SK-N-SH treated with all-trans-retinoic acid at 6 μM for 48 hours (cell line): ENCODE measurements at regions not wholly inside any gene's neighbourhood (a gene's known extent, or its start where the extent isn't known, plus 50 kb on each side); places are given as distances from the start of the nearest gene placed in this dataset.

Experiments
- CREB5 ChIP-seq: fragments of 250-450 bp; sonication (Bioruptor Pico); IDR thresholded peaks from 2 replicates; pipeline ENCODE4 v1.5.1; 2020; ENCODE audit warnings: low read depth, mild to moderate bottlenecking, moderate library complexity
- CSDC2 ChIP-seq: fragments of 250-450 bp; sonication (Bioruptor Pico); IDR thresholded peaks from 2 replicates; pipeline ENCODE4 v1.5.0; 2020; ENCODE audit warnings: mild to moderate bottlenecking, moderate library complexity
- ESRRG ChIP-seq: fragments of 250-450 bp; sonication (Bioruptor Pico); IDR thresholded peaks from 2 replicates; pipeline ENCODE4 v1.6.1; 2021; ENCODE audit warnings: mild to moderate bottlenecking
- GLIS3 ChIP-seq: fragments of 250-450 bp; sonication (Bioruptor Pico); IDR thresholded peaks from 2 replicates; pipeline ENCODE4 v1.5.0; 2020; ENCODE audit warnings: mild to moderate bottlenecking, moderate library complexity
- OSR1 ChIP-seq: fragments of 250-450 bp; sonication (Bioruptor Pico); IDR thresholded peaks from 2 replicates; pipeline ENCODE4 v1.8.0; 2022; ENCODE audit warnings: moderate library complexity, mild to moderate bottlenecking, inconsistent platforms
- PPARA ChIP-seq: fragments of 250-450 bp; sonication (Bioruptor Pico); IDR thresholded peaks from 2 replicates; pipeline ENCODE4 v1.5.0; 2020; ENCODE audit warnings: mild to moderate bottlenecking, borderline replicate concordance
- TOX ChIP-seq: fragments of 250-450 bp; sonication (Bioruptor Pico); IDR thresholded peaks from 2 replicates; pipeline ENCODE4 v1.8.0; 2021; ENCODE audit warnings: mild to moderate bottlenecking, moderate library complexity, borderline replicate concordance
- TSHZ2 ChIP-seq: fragments of 250-450 bp; sonication (Bioruptor Pico); IDR thresholded peaks from 2 replicates; pipeline ENCODE4 v1.5.0; 2020; ENCODE audit warnings: mild to moderate bottlenecking, moderate library complexity
- ZC3H10 ChIP-seq: fragments of 250-450 bp; sonication (Bioruptor Pico); IDR thresholded peaks from 2 replicates; pipeline ENCODE4 v1.5.1; 2021; ENCODE audit warnings: mild to moderate bottlenecking, moderate library complexity
- ZFP30 ChIP-seq: fragments of 450-650 bp; formaldehyde crosslinking; IDR thresholded peaks from 2 replicates; pipeline ENCODE4 v1.5.0; 2022; ENCODE audit warnings: mild to moderate bottlenecking, moderate library complexity
- TF ChIP-seq, protein P1 (sequence below): fragments of 250-450 bp; sonication (Bioruptor Pico); IDR thresholded peaks from 2 replicates; pipeline ENCODE4 v1.8.0; 2020; ENCODE audit warnings: mild to moderate bottlenecking, moderate library complexity, borderline replicate concordance
- TF ChIP-seq, protein P2 (sequence below): fragments of 250-450 bp; sonication (Bioruptor Pico); IDR thresholded peaks from 2 replicates; pipeline ENCODE4 v1.5.1; 2021; ENCODE audit warnings: mild to moderate bottlenecking, moderate library complexity

DNA sequence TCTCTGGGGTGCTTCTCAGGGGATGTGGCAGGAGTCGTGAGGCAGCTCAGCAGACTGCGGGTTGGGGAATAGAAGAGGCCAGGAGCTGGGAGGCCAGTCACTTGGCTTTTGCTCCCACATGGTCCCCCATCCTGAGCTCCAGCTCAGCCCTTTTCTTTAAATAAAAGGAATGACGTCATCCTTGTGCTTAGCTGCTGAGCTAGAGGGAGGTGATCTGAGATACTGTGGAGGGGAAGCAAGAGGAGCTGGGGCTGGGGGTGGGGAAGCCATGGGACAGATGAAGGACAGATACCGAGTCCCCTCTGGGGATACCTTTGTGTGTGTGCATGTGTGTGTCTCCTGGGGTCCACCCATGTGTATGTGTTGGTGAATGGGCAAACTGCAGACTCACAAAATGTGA is 89.0 kb upstream of the ARAP3 start:
- no peak for TF ChIP-seq CREB5 (CRISPR knock-in tag)
- no peak for TF ChIP-seq OSR1 (CRISPR knock-in tag)
- no peak for TF ChIP-seq ZC3H10 (CRISPR knock-in tag)
- no peak for TF ChIP-seq CSDC2 (CRISPR knock-in tag)
- TF ChIP-seq, protein P1, sequence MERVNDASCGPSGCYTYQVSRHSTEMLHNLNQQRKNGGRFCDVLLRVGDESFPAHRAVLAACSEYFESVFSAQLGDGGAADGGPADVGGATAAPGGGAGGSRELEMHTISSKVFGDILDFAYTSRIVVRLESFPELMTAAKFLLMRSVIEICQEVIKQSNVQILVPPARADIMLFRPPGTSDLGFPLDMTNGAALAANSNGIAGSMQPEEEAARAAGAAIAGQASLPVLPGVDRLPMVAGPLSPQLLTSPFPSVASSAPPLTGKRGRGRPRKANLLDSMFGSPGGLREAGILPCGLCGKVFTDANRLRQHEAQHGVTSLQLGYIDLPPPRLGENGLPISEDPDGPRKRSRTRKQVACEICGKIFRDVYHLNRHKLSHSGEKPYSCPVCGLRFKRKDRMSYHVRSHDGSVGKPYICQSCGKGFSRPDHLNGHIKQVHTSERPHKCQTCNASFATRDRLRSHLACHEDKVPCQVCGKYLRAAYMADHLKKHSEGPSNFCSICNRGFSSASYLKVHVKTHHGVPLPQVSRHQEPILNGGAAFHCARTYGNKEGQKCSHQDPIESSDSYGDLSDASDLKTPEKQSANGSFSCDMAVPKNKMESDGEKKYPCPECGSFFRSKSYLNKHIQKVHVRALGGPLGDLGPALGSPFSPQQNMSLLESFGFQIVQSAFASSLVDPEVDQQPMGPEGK (CRISPR knock-in tag), result no peak
- TF ChIP-seq TOX, result no peak
- TF ChIP-seq ZFP30, result no peak
- TF ChIP-seq, protein P2, sequence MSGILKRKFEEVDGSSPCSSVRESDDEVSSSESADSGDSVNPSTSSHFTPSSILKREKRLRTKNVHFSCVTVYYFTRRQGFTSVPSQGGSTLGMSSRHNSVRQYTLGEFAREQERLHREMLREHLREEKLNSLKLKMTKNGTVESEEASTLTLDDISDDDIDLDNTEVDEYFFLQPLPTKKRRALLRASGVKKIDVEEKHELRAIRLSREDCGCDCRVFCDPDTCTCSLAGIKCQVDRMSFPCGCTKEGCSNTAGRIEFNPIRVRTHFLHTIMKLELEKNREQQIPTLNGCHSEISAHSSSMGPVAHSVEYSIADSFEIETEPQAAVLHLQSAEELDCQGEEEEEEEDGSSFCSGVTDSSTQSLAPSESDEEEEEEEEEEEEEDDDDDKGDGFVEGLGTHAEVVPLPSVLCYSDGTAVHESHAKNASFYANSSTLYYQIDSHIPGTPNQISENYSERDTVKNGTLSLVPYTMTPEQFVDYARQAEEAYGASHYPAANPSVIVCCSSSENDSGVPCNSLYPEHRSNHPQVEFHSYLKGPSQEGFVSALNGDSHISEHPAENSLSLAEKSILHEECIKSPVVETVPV (CRISPR knock-in tag), result no peak
- no peak for TF ChIP-seq TSHZ2 (CRISPR knock-in tag)
- no peak for TF ChIP-seq ESRRG (CRISPR knock-in tag)
- TF ChIP-seq PPARA (CRISPR knock-in tag), result no peak
- TF ChIP-seq GLIS3 (CRISPR knock-in tag), result no peak
